ENCODE measurements at regions not wholly inside any gene's neighbourhood (a gene's known extent, or its start where the extent isn't known, plus 50 kb on each side); places are given as distances from the start of the nearest gene placed in this dataset.

DNA sequence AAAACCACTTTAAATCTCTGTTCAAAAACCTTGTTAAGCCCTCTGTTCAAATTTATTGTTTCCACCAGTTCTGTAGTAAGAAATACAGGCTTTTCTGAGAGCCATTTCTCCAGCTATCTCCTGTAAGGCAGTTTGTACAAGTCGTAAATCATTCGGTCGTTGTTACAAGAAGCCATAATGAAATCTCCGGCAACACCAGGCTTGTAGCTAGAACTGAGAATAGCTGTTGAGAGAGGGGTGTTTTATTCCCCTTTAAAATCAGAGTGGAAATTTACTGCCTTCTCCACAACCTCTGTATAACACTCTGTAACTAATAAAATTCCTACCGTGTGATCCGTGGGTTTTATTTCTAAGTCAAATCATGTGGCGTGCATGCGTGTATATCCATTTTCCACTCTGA, 335.8 kb upstream of the KAZN start:
- H3K9me2 ChIP-seq (replicated peaks; ENCODE audit: control insufficient read depth, low read length), result no peaks in the 10 kb centered on the region
- H3K79me2 ChIP-seq (ENCODE audit: control insufficient read depth, low read length), result no peaks in the 10 kb centered on the region
- no peak overlapping the region for H3K4me2 ChIP-seq (ENCODE audit: low read length)
- peaks cover 16% of the 10 kb centered on the region for H3K27me3 ChIP-seq (ENCODE audit: control insufficient read depth, low read length)
- TF ChIP-seq, protein P1, sequence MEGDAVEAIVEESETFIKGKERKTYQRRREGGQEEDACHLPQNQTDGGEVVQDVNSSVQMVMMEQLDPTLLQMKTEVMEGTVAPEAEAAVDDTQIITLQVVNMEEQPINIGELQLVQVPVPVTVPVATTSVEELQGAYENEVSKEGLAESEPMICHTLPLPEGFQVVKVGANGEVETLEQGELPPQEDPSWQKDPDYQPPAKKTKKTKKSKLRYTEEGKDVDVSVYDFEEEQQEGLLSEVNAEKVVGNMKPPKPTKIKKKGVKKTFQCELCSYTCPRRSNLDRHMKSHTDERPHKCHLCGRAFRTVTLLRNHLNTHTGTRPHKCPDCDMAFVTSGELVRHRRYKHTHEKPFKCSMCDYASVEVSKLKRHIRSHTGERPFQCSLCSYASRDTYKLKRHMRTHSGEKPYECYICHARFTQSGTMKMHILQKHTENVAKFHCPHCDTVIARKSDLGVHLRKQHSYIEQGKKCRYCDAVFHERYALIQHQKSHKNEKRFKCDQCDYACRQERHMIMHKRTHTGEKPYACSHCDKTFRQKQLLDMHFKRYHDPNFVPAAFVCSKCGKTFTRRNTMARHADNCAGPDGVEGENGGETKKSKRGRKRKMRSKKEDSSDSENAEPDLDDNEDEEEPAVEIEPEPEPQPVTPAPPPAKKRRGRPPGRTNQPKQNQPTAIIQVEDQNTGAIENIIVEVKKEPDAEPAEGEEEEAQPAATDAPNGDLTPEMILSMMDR (IDR thresholded peaks at IDR 0.05; ENCODE audit: low read depth, low read length, poor library complexity, severe bottlenecking), result no peak
- TF ChIP-seq EZH2phosphoT487 (IDR thresholded peaks at IDR 0.05; ENCODE audit: borderline replicate concordance, low read length), result no peak
- H3K9me3 ChIP-seq (ENCODE audit: control insufficient read depth, insufficient read depth, low read length), result no peaks in the 10 kb centered on the region
- no peak overlapping the region for H3K4me3 ChIP-seq (ENCODE audit: low read length)
- H3K36me3 ChIP-seq (ENCODE audit: control insufficient read depth, low read length), result no peaks in the 10 kb centered on the region
- no peaks in the 10 kb centered on the region for H4K20me1 ChIP-seq (ENCODE audit: control insufficient read depth, insufficient read depth, low read depth, low read length)
- H3F3A ChIP-seq (ENCODE audit: control insufficient read depth, insufficient read depth), result no peaks in the 10 kb centered on the region
- no peaks in the 10 kb centered on the region for H3K4me1 ChIP-seq (ENCODE audit: control insufficient read depth, low read length)
- no peak overlapping the region for H3K27ac ChIP-seq (ENCODE audit: low read depth, low read length)

DNA sequence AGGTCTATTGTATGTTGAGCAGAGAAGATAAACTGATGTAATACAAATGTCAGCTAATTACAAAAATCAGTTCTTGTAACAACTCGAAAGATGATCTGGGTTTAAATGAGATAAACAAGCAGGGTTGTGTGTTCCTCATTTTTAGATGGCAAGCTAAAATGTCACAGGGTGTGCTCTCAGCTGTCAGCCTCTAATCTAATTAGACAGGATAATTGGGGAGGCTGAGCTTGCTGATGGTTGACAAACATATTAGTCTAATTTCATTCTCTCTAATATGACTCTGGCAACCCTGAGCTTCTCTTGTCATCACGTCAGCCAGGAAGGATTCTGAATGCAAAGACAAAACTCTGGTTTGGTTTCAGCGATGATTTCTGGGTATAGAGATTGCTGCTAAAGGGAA, 335.3 kb upstream of the KAZN start:
- Histone ChIP-seq H3K9me2 (replicated peaks; ENCODE audit: control insufficient read depth, low read length) (no peaks in the 10 kb centered on the region), H3K4me1 (ENCODE audit: control insufficient read depth, low read length) (no peaks in the 10 kb centered on the region), H3F3A (ENCODE audit: control insufficient read depth, insufficient read depth) (no peaks in the 10 kb centered on the region), H3K79me2 (ENCODE audit: control insufficient read depth, low read length) (no peaks in the 10 kb centered on the region), H3K4me2 (ENCODE audit: low read length) (no peak overlapping the region), H3K9me3 (ENCODE audit: control insufficient read depth, insufficient read depth, low read length) (no peaks in the 10 kb centered on the region), H4K20me1 (ENCODE audit: control insufficient read depth, insufficient read depth, low read depth, low read length) (no peaks in the 10 kb centered on the region), H3K36me3 (ENCODE audit: control insufficient read depth, low read length) (no peaks in the 10 kb centered on the region), H3K27me3 (ENCODE audit: control insufficient read depth, low read length) (peaks cover 16% of the 10 kb centered on the region), H3K4me3 (ENCODE audit: low read length) (no peak overlapping the region), H3K27ac (ENCODE audit: low read depth, low read length) (no peak overlapping the region)
- TF ChIP-seq EZH2phosphoT487 (IDR thresholded peaks at IDR 0.05; ENCODE audit: borderline replicate concordance, low read length), result no peak
- TF ChIP-seq, protein P1 (IDR thresholded peaks at IDR 0.05; ENCODE audit: low read depth, low read length, poor library complexity, severe bottlenecking), result no peak

DNA sequence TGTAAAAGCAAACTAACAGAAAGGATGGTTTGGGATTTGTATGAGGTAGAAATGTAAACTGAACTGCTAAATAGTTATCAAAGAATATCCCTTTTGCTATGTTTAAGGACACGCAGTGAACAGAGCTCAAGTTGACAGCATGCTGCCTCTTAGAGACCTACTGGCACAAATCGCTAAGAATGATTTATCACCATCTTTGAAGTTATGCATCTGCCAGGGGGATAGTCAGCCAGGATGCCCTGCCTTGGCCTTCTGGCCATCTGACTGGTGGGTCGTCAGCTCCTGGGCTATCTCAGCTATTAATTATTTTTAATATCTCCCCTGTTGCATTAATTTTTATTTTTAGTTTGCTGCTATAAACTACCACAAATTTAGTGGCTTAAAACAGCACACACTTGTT, 334.8 kb upstream of the KAZN start:
- H3K27ac ChIP-seq (ENCODE audit: low read depth, low read length), result no peak overlapping the region
- TF ChIP-seq, protein P1 (IDR thresholded peaks at IDR 0.05; ENCODE audit: low read depth, low read length, poor library complexity, severe bottlenecking), result no peak
- no peak for TF ChIP-seq EZH2phosphoT487 (IDR thresholded peaks at IDR 0.05; ENCODE audit: borderline replicate concordance, low read length)
- no peak overlapping the region for H3K4me3 ChIP-seq (ENCODE audit: low read length)
- H3K79me2 ChIP-seq (ENCODE audit: control insufficient read depth, low read length), result no peaks in the 10 kb centered on the region
- no peaks in the 10 kb centered on the region for H4K20me1 ChIP-seq (ENCODE audit: control insufficient read depth, insufficient read depth, low read depth, low read length)
- H3K9me2 ChIP-seq (replicated peaks; ENCODE audit: control insufficient read depth, low read length), result no peaks in the 10 kb centered on the region
- no peaks in the 10 kb centered on the region for H3K36me3 ChIP-seq (ENCODE audit: control insufficient read depth, low read length)
- no peaks in the 10 kb centered on the region for H3K9me3 ChIP-seq (ENCODE audit: control insufficient read depth, insufficient read depth, low read length)
- H3K4me1 ChIP-seq (ENCODE audit: control insufficient read depth, low read length), result no peaks in the 10 kb centered on the region
- H3K27me3 ChIP-seq (ENCODE audit: control insufficient read depth, low read length), result peaks cover 16% of the 10 kb centered on the region
- no peaks in the 10 kb centered on the region for H3F3A ChIP-seq (ENCODE audit: control insufficient read depth, insufficient read depth)
- no peak overlapping the region for H3K4me2 ChIP-seq (ENCODE audit: low read length)

DNA sequence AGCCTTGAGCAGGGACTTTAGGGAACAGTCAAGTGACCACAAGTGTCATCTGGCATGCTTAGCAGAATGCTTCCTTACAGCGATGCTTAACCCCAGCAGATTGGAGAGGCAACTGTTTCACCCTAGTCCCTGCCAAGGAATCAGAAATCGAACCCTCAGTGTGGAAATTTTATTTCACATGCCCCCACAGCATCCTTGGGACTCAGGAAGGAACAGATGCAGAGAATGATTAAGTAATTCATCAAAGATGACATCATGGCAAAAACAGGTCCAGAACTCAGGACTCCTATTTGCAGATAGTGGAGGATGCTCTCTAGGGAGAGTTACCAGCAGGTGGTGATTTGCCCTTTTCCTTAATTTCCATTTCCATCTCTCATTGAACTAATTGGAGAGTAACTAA, 333.0 kb upstream of the KAZN start:
- TF ChIP-seq, protein P1 (IDR thresholded peaks at IDR 0.05; ENCODE audit: low read depth, low read length, poor library complexity, severe bottlenecking), result no peak
- H3K27me3 ChIP-seq (ENCODE audit: control insufficient read depth, low read length), result peaks cover 16% of the 10 kb centered on the region
- no peaks in the 10 kb centered on the region for H4K20me1 ChIP-seq (ENCODE audit: control insufficient read depth, insufficient read depth, low read depth, low read length)
- no peak overlapping the region for H3K27ac ChIP-seq (ENCODE audit: low read depth, low read length)
- H3K4me3 ChIP-seq (ENCODE audit: low read length), result no peak overlapping the region
- no peaks in the 10 kb centered on the region for H3K79me2 ChIP-seq (ENCODE audit: control insufficient read depth, low read length)
- H3K4me2 ChIP-seq (ENCODE audit: low read length), result no peak overlapping the region
- H3F3A ChIP-seq (ENCODE audit: control insufficient read depth, insufficient read depth), result no peaks in the 10 kb centered on the region
- no peaks in the 10 kb centered on the region for H3K9me3 ChIP-seq (ENCODE audit: control insufficient read depth, insufficient read depth, low read length)
- no peaks in the 10 kb centered on the region for H3K9me2 ChIP-seq (replicated peaks; ENCODE audit: control insufficient read depth, low read length)
- H3K4me1 ChIP-seq (ENCODE audit: control insufficient read depth, low read length), result no peaks in the 10 kb centered on the region
- H3K36me3 ChIP-seq (ENCODE audit: control insufficient read depth, low read length), result no peaks in the 10 kb centered on the region

Measured in DOHH2 (cell line).